WTC11 (cell line): ENCODE measurements at regions not wholly inside any gene's neighbourhood (a gene's known extent, or its start where the extent isn't known, plus 50 kb on each side); places are given as distances from the start of the nearest gene placed in this dataset.

ENCODE experiments used
- ATAC-seq: fragments of 200-7000 bp; cut with Tn5 transposase; 2 replicates; pipeline ENCODE4 v1.10.0; 2021; ENCODE audit warnings: mild to moderate bottlenecking, moderate library complexity
- CTCF ChIA-PET: fragments of 300-600 bp; sonication (Branson Sonifier 250); formaldehyde crosslinking; loops from one replicate; lab custom pipeline; 2021; ENCODE audit warnings: antibody characterized with exemption; lab: Charles Lee
- POLR2A ChIA-PET: fragments of 350-600 bp; sonication (Branson Sonifier 250); formaldehyde crosslinking; loops from one replicate; lab custom pipeline; 2021; ENCODE audit warnings: antibody characterized with exemption; lab: Charles Lee
- DNase-seq: peaks from one replicate; pipeline ENCODE4 v3.0.0; 2021; ENCODE audit warnings: low spot score
- H3K27ac Mint-ChIP-seq: 2 replicates; pipeline ENCODE4 v1.8.0; 2021; ENCODE audit warnings: mixed read lengths
- H3K27me3 Mint-ChIP-seq: 2 replicates; pipeline ENCODE4 v1.8.0; 2021; ENCODE audit warnings: low read depth, mild to moderate bottlenecking, moderate library complexity, mixed read lengths
- H3K36me3 Mint-ChIP-seq: 2 replicates; pipeline ENCODE4 v1.8.0; 2021; ENCODE audit warnings: mixed read lengths
- H3K4me1 Mint-ChIP-seq: 2 replicates; pipeline ENCODE4 v1.8.0; 2022; ENCODE audit warnings: mixed read lengths
- H3K4me3 Mint-ChIP-seq: 2 replicates; pipeline ENCODE4 v1.8.0; 2021; ENCODE audit warnings: mild to moderate bottlenecking, moderate library complexity, mixed read lengths
- H3K9me3 Mint-ChIP-seq: 2 replicates; pipeline ENCODE4 v1.8.0; 2021; ENCODE audit warnings: mixed read lengths
- AFF4 ChIP-seq: sonication (generic); formaldehyde crosslinking; IDR thresholded peaks from 2 replicates; pipeline ENCODE4 v1.8.1; 2023; ENCODE audit warnings: mild to moderate bottlenecking, missing genetic modification reagents, borderline replicate concordance
- AR ChIP-seq: fragments of 250-450 bp; sonication (Bioruptor Pico); IDR thresholded peaks from 2 replicates; pipeline ENCODE4 v1.9.0; 2021; ENCODE audit warnings: mild to moderate bottlenecking
- FOXJ3 ChIP-seq: sonication (generic); formaldehyde crosslinking; IDR thresholded peaks from 2 replicates; pipeline ENCODE4 v1.9.0; 2021; ENCODE audit warnings: missing genetic modification reagents, mild to moderate bottlenecking, borderline replicate concordance
- GRHL2 ChIP-seq: fragments of 250-450 bp; sonication (Bioruptor Pico); IDR thresholded peaks from 2 replicates; pipeline ENCODE4 v1.8.0; 2022; ENCODE audit warnings: mild to moderate bottlenecking, moderate library complexity; ENCODE audit not compliant: insufficient replicate concordance, severe bottlenecking
- IRF2 ChIP-seq: sonication (generic); formaldehyde crosslinking; IDR thresholded peaks from 2 replicates; pipeline ENCODE4 v1.8.0; 2022; ENCODE audit warnings: low read depth, missing genetic modification reagents, borderline replicate concordance
- NR1H2 ChIP-seq: sonication (generic); formaldehyde crosslinking; IDR thresholded peaks from 2 replicates; pipeline ENCODE4 v1.9.0; 2021; ENCODE audit warnings: mild to moderate bottlenecking, moderate library complexity, missing genetic modification reagents
- PREB ChIP-seq: sonication (generic); formaldehyde crosslinking; IDR thresholded peaks from 2 replicates; pipeline ENCODE4 v1.8.1; 2022; ENCODE audit warnings: mild to moderate bottlenecking, missing genetic modification reagents, moderate library complexity, borderline replicate concordance
- RELA ChIP-seq: sonication (generic); formaldehyde crosslinking; IDR thresholded peaks from 2 replicates; pipeline ENCODE4 v1.8.1; 2022; ENCODE audit warnings: missing genetic modification reagents, mild to moderate bottlenecking, borderline replicate concordance
- SMAD3 ChIP-seq: sonication (generic); formaldehyde crosslinking; IDR thresholded peaks from 2 replicates; pipeline ENCODE4 v1.8.0; 2022; ENCODE audit warnings: missing genetic modification reagents, mild to moderate bottlenecking, borderline replicate concordance
- SOX15 ChIP-seq: fragments of 250-450 bp; sonication (Bioruptor Pico); IDR thresholded peaks from 2 replicates; pipeline ENCODE4 v1.9.0; 2021; ENCODE audit warnings: mild to moderate bottlenecking
- ZNF121 ChIP-seq: sonication (generic); formaldehyde crosslinking; IDR thresholded peaks from 2 replicates; pipeline ENCODE4 v1.8.0; 2023; ENCODE audit warnings: missing genetic modification reagents
- ZNF263 ChIP-seq: sonication (generic); formaldehyde crosslinking; IDR thresholded peaks from 2 replicates; pipeline ENCODE4 v1.8.1; 2022; ENCODE audit warnings: low read depth, mild to moderate bottlenecking, moderate library complexity, missing genetic modification reagents
- ZNF281 ChIP-seq: sonication (generic); formaldehyde crosslinking; IDR thresholded peaks from 2 replicates; pipeline ENCODE4 v1.8.0; 2023; ENCODE audit warnings: mild to moderate bottlenecking, missing genetic modification reagents
- ZNF396 ChIP-seq: fragments of 250-450 bp; sonication (Bioruptor Pico); IDR thresholded peaks from 2 replicates; pipeline ENCODE4 v1.8.0; 2021; ENCODE audit warnings: mild to moderate bottlenecking, moderate library complexity, borderline replicate concordance
- ZNF416 ChIP-seq: fragments of 250-450 bp; sonication (Bioruptor Pico); IDR thresholded peaks from 2 replicates; pipeline ENCODE4 v1.9.0; 2021; ENCODE audit warnings: mild to moderate bottlenecking, inconsistent platforms

GRCh38 chr7:118731854-118732253 lies 507.4 kb downstream of the ANKRD7 start:
- ATAC-seq = peak; percentile 100
- H3K27ac Mint-ChIP-seq = peak overlapping the region; percentile 73
- CTCF ChIA-PET = interaction anchor here (0.9 kb wide), 1 partner anchor 102 kb away, joined by 3 read pairs; no protein-coding TSS in a partner anchor

More at GRCh38 chr7:118731854-118732253, 507.4 kb downstream of the ANKRD7 start:
- TF ChIP-seq GRHL2 (CRISPR knock-in tag) = no peak
- TF ChIP-seq ZNF416 (CRISPR knock-in tag) = no peak
- no peak for TF ChIP-seq PREB
- no peak for TF ChIP-seq ZNF121 (CRISPR knock-in tag)
- TF ChIP-seq ZNF281 = no peak
- TF ChIP-seq ZNF396 = no peak
- TF ChIP-seq NR1H2 (CRISPR knock-in tag) = no peak
- TF ChIP-seq RELA (CRISPR knock-in tag) = no peak
- TF ChIP-seq IRF2 (CRISPR knock-in tag) = no peak
- no peak for TF ChIP-seq SOX15 (CRISPR knock-in tag)
- TF ChIP-seq AR (CRISPR knock-in tag) = no peak
- no peak for TF ChIP-seq AFF4 (CRISPR knock-in tag)
- no peak for TF ChIP-seq ZNF263 (CRISPR knock-in tag)
- TF ChIP-seq FOXJ3 (CRISPR knock-in tag) = no peak
- no peak for TF ChIP-seq SMAD3
- H3K27me3 Mint-ChIP-seq = no peaks in the 10 kb centered on the region
- POLR2A ChIA-PET = no interaction called here
- peaks cover 7% of the 10 kb centered on the region; the same call in 1 of the 2 replicates for H3K9me3 Mint-ChIP-seq
- H3K4me3 Mint-ChIP-seq = no peak overlapping the region
- DNase-seq = no peak
- H3K36me3 Mint-ChIP-seq = no peaks in the 10 kb centered on the region
- H3K4me1 Mint-ChIP-seq = peaks cover 5% of the 10 kb centered on the region
